IPS DF 19.7 (cell line): ENCODE measurements at regions not wholly inside any gene's neighbourhood (a gene's known extent, or its start where the extent isn't known, plus 50 kb on each side); places are given as distances from the start of the nearest gene placed in this dataset.

Source experiments
- DNase-seq: peaks from one replicate; pipeline ENCODE4 v3.0.0-alpha.2; 2013; ENCODE audit warnings: low read depth, low spot score

GRCh38 chr12:46131732-46132469 lies 136.9 kb downstream of the SLC38A1 start:
- DNase-seq: peak; percentile 45

DNA sequence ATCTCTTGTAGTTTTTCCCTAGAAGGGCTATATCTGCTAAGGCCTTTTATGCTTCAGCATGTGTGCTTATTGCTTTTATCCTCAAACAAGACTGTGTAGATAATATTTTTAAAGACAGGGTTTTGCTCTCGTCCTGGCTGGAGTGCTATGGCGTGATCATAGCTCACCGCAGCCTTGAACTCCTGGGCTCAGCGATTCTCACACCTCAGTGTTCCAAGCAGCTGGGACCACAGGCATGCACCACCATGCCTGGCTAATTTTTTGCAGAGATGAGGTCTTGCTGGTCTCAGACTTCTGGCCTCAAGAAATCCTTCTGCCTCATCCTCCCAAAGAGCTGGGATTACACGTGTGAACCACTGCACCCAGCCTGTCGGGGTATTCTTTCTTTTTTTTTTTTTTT lies 137.3 kb upstream of the SCAF11 start:
- DNase-seq: no peak

- no peak for DNase-seq
These were observed 135.8 kb upstream of the SCAF11 start for GRCh38 chr12:46126050-46126727.

GRCh38 chr12:46124848-46125619 lies 134.7 kb upstream of the SCAF11 start:
- DNase-seq: peak; percentile 45

GRCh38 chr12:46124132-46124847 lies 133.9 kb upstream of the SCAF11 start:
- DNase-seq: no peak

DNA sequence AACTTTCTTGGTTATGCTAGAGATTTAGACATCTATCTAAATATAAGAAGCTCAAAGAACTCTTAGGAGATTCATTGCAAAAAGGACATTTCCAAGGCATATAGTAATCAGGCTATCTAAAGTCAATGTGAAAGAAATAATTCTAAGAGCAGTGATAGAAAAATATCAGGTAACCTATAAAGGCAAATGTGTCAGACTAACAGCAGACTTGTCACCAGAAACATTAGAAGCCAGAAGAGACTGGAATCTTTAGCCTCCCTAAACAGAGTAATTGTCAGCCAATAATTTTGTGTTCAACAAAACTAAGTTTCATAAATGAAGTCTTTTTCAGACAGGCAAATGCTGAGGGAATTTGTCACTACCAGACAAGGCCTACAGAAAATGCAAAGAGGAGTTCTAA lies 122.0 kb upstream of the SCAF11 start:
- no peak for DNase-seq

- DNase-seq: no peak
These were observed 121.3 kb upstream of the SCAF11 start for GRCh38 chr12:46111715-46112114.

- no peak for DNase-seq
These were observed 120.7 kb upstream of the SCAF11 start for GRCh38 chr12:46110928-46111699.

DNA sequence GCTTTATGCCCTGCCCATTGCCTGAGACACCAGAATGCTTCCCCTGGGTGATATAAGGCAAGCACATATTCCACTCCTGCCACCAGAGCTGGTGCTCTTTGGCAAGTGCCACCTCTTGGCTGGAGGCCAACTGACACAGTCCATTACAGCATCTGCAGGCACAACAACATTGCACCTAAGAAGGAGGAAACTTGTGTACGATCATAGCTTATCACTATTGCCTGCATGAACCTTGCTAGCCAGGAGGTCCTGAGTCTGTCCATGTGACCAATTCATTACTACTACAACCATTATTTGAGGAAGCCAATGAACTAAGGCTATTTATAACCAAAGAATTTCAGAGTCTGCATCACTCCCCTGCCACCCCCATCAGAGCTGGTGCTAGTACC lies 119.8 kb upstream of the SCAF11 start:
- DNase-seq: no peak

DNA sequence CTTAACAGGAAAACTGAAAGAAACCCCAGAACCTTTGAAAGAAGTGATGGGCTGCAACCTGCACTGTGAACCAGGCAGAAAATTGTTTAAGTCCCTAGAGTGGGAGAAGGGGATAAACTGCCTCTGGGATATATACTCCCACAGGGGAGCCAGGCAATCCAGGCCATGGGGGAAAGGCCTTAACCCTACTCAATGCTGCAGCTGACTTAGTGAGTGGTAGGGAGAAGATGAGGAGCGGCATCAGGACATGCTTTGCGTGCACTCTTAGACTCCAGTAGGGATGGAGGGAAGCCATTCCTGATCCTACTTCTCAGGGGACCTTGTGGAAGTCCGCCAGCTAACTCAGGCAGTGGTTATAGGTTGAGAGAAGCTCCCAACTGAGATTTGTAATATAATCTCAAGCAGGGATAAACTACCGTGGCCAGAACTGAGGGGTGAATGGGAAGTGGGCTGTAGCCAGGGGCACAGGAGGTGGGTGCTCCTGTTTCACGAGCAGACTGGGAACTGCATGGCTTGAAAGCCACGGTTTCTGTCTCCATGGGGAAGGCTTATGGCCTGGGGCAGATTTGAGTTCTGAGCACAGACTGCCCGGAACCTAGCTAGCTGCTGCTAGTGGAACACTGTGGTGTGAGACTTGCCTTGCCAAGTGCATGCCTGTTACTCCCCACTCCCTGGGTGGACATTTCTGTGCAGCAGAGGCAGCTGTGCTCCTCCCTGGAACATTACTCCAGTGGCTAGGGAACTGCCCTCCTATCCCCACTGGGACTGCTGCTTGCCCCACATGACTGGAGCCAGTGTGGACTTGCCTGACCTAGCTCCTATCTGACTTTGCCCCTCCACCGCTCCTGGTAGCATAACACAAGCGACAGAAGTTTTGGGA lies 119.2 kb upstream of the SCAF11 start:
- no peak for DNase-seq

- DNase-seq: no peak
These were observed 118.3 kb upstream of the SCAF11 start for GRCh38 chr12:46108721-46109120.

- DNase-seq: no peak
These were observed 117.2 kb upstream of the SCAF11 start for GRCh38 chr12:46107591-46107990.

GRCh38 chr12:46105735-46106134 lies 115.4 kb upstream of the SCAF11 start:
- no peak for DNase-seq

DNA sequence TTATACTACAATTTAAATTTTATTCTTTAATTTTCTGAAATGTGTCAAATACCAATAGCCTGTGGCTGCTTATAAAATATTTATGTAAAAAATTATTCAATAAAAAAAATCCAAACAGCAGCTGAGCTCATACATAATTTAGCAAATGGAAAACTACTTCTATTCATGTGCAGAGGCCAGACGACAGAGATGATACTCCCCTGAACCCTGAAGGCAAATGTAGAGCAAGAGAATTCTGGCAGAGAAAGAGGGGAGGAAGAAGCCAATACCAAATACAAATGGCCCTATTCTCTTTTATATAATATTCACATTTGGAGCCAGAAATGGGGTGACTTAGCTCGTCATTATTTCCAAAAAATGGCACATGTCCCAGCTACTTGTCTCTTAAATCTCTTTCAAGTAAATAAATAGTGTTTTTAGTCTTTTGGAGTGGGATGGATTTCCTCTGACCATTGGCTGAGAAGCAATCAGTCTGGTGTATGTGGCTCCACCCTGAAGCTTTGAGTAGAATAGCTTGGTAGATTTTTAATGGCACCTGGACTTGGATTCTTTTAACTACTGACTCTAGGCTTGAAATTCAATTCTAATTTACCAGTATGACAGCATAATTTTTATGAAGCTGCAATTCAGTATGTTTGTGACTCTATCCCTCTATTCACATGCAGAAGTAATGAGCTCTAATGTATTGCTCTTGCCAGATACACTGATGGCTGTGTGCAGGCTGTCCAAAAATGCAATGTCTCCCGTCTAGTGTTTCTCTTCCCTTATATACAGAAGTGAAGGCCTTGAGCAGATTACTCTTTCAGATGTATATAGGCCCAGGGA lies 113.4 kb upstream of the SCAF11 start:
- DNase-seq: no peak

GRCh38 chr12:46101485-46101869 lies 111.1 kb upstream of the SCAF11 start:
- DNase-seq: no peak

- DNase-seq: no peak
These were observed 110.4 kb upstream of the SCAF11 start for GRCh38 chr12:46100551-46101484.

GRCh38 chr12:46089414-46090162 lies 99.2 kb upstream of the SCAF11 start:
- no peak for DNase-seq
